ENCODE measurements at regions not wholly inside any gene's neighbourhood (a gene's known extent, or its start where the extent isn't known, plus 50 kb on each side); places are given as distances from the start of the nearest gene placed in this dataset.

- ChIA-PET POLR2A (no interaction called here), CTCF (no interaction called here)
- no peak for TF ChIP-seq CTCF (IDR thresholded peaks at IDR 0.05; ENCODE audit: control extremely low read depth, extremely low read depth, low read depth, missing control alignments)
- no peak for DNase-seq (ENCODE audit: extremely low spot score)
Observed at GRCh38 chr15:38814891-38815290, 250.3 kb upstream of the RASGRP1 start.

GRCh38 chr15:38817427-38818156, 253.0 kb upstream of the RASGRP1 start:
- peak; percentile 99 for TF ChIP-seq CTCF (IDR thresholded peaks at IDR 0.05; ENCODE audit: control extremely low read depth, extremely low read depth, low read depth, missing control alignments)
- peak; percentile 78 for DNase-seq (ENCODE audit: extremely low spot score)
- POLR2A ChIA-PET, result no interaction called here
- CTCF ChIA-PET, result interaction anchor here (0.9 to 2.1 kb wide), 12 partner anchors 9 to 763 kb away, joined by 3 to 10 read pairs (median 4); partner anchors contain the start of gene THBS1

- no peak for DNase-seq (ENCODE audit: extremely low spot score)
- TF ChIP-seq CTCF (IDR thresholded peaks at IDR 0.05; ENCODE audit: control extremely low read depth, extremely low read depth, low read depth, missing control alignments), result no peak
- ChIA-PET CTCF (interaction anchor here (1.9 kb wide), 1 partner anchor 32 kb away, joined by 5 read pairs; no protein-coding TSS in a partner anchor), POLR2A (no interaction called here)
Observed at GRCh38 chr15:38818157-38818790, 253.7 kb upstream of the RASGRP1 start.

- no peak for TF ChIP-seq CTCF (IDR thresholded peaks at IDR 0.05; ENCODE audit: control extremely low read depth, extremely low read depth, low read depth, missing control alignments)
- no peak for DNase-seq (ENCODE audit: extremely low spot score)
- CTCF ChIA-PET, result interaction anchor here (0.8 to 2.9 kb wide), 3 partner anchors 10 to 762 kb away, joined by 3 to 10 read pairs (median 4); partner anchors contain the start of gene THBS1
- POLR2A ChIA-PET, result no interaction called here
Observed at GRCh38 chr15:38819387-38819950, 254.9 kb upstream of the RASGRP1 start.

- no peak for TF ChIP-seq CTCF (IDR thresholded peaks at IDR 0.05; ENCODE audit: control extremely low read depth, extremely low read depth, low read depth, missing control alignments)
- no peak for DNase-seq (ENCODE audit: extremely low spot score)
- ChIA-PET CTCF (no interaction called here), POLR2A (no interaction called here)
Observed at GRCh38 chr15:38823263-38823662, 258.6 kb upstream of the RASGRP1 start.

GRCh38 chr15:38824719-38825118, 260.1 kb upstream of the RASGRP1 start:
- POLR2A ChIA-PET, result no interaction called here
- no peak for TF ChIP-seq CTCF (IDR thresholded peaks at IDR 0.05; ENCODE audit: control extremely low read depth, extremely low read depth, low read depth, missing control alignments)
- CTCF ChIA-PET, result no interaction called here
- DNase-seq (ENCODE audit: extremely low spot score), result no peak

Measured in GM10248 (cell line).